ENCODE measurements at regions not wholly inside any gene's neighbourhood (a gene's known extent, or its start where the extent isn't known, plus 50 kb on each side); places are given as distances from the start of the nearest gene placed in this dataset.
"Not testable (repeated sequence)": the region's sequence is repeated elsewhere in the genome, so short reads cannot be mapped to it uniquely, and the experiment has no call there.

DNA sequence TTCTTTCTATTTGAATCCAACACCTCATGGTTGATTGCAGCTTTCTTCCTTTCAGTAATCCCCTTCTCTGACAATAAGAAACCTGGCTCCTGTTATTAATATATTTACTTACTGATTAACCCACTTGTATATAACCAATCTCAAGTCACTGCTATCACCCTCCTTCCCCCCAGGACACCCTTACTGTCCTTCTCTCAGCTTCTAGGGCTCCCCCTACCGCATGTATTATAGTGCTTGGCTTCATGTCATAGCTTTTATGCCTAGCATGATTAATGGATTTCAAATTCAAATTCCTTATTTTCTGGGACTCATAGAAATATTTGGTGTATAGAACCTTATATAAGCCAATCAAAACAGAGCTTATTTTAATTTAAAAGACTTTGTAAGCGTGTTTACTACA is 75.7 kb upstream of the BNIP2 start:
- no peak for DNase-seq

- DNase-seq = no peak
Measured at GRCh38 chr15:59762558-59762957, 73.4 kb upstream of the BNIP2 start.

- not testable (repeated sequence) for DNase-seq
Measured at GRCh38 chr15:59760256-59760655, 71.1 kb upstream of the BNIP2 start.

DNA sequence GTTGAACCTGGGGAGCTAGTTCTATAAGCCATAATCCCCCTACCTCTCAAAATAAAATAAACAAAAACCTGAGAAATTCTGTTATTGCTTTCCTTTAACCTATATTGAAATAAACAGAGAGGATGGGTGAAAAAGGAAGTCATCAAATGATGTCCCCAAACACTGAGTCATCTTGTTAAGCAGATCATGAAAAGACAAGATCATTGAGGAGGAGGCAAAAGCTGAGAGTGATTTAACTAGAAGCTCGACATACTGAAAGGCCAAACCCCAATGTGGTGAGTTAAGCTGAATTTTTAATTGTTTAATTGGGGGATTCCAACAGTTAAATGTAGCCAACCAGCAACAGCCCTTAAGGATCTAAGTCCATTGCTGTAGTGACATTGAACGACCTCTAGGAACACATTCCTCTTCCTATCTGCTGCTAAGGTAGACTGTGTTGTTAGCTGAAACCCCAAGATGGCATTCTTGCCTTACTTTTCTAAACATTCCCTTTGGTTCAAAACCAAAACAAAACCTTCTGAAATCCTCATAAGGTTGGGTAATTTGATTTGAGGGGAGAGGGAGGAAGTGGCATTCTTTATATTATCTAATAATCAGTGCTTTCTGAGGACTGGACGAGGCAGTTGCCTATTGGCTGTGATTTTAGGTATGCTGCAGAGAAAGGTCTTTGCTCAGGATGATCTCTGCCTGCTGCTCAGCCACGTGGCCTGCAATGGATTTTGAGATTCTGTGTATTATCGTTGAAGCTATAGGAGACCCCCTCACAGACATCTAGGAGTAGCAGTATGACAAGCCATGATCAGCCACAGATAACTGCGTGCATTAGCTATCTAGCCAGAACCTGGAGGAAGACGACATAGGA is 62.7 kb upstream of the BNIP2 start:
- DNase-seq = peak; percentile 18

DNA sequence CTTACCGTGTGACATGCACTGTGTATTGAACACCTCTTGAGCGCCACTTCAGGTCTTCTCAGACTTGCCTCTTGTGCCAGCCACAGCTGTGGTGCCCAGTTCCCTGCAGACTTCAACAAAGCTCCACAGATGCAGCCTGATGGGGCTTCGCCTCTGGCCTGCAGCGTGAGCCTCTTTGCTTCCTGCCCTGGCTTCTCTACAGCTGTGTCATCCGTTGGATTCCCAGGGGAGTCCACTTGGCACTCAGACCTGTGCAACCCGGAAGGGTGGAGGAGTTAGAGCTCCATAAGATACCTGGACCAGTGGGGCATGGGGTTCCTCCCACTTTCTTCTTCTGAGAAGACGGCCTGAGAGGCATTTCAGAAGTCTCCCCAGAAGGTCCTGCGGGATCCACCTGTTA is 57.7 kb upstream of the BNIP2 start:
- no peak for DNase-seq

- peak; percentile 61 for DNase-seq
Measured at GRCh38 chr15:59741274-59741906, 52.3 kb upstream of the BNIP2 start.

- DNase-seq = no peak
Measured at GRCh38 chr15:59739557-59740186, 50.6 kb upstream of the BNIP2 start.

All from NCI-H524 treated with DMSO at 0.1 percent for 48 hours (cell line).